ENCODE measurements at regions not wholly inside any gene's neighbourhood (a gene's known extent, or its start where the extent isn't known, plus 50 kb on each side); places are given as distances from the start of the nearest gene placed in this dataset.

- CTCF ChIA-PET, result no interaction called here
- ATAC-seq (no peak), DNase-seq (ENCODE audit: low read depth, low spot score) (no peak)
- Histone ChIP-seq H3K36me3 (ENCODE audit: control insufficient read depth in 1 of 2, insufficient read depth in 2 of 2, low read length in 2 of 2) (no peaks in the 10 kb centered on the region), H3K9me3 (ENCODE audit: control insufficient read depth in 1 of 2, insufficient read depth in 1 of 2, low read depth in 1 of 2, low read length in 2 of 2) (no peaks in the 10 kb centered on the region), H3K4me3 (replicated peaks in 1 of 2; ENCODE audit: low read depth in 1 of 2, low read length in 2 of 2) (no peak overlapping the region), H4K20me1 (ENCODE audit: insufficient read depth) (no peaks in the 10 kb centered on the region), H3K79me2 (ENCODE audit: insufficient read depth, low read length) (no peaks in the 10 kb centered on the region), H3K27me3 (ENCODE audit: insufficient read depth, low read length) (no peaks in the 10 kb centered on the region), H3K9ac (ENCODE audit: low read length) (no peak overlapping the region), H3K27ac (ENCODE audit: low read depth, low read length) (no peak overlapping the region), H2AFZ (ENCODE audit: low read depth, low read length, poor library complexity, severe bottlenecking) (no peak overlapping the region), H3K4me2 (ENCODE audit: low read length) (no peak overlapping the region), H3K4me1 (ENCODE audit: control insufficient read depth in 1 of 2, insufficient read depth in 2 of 2, low read length in 2 of 2) (no peaks in the 10 kb centered on the region), H3K9me2 (ENCODE audit: insufficient read depth) (no peaks in the 10 kb centered on the region)
- BruUV-seq (replicated peaks), result no TSS peak
- intact Hi-C loops (cut with micrococcal nuclease), result no loop called here
- TF ChIP-seq EZH2phosphoT487 (IDR thresholded peaks at IDR 0.05; ENCODE audit: borderline replicate concordance) (no peak), ZNF274 (IDR thresholded peaks at IDR 0.05; ENCODE audit: low read depth, low read length) (no peak), EZH2 (IDR thresholded peaks at IDR 0.05) (no peak), RAD21 (IDR thresholded peaks at IDR 0.05; ENCODE audit: low read depth) (no peak), CBX3 (IDR thresholded peaks at IDR 0.05; ENCODE audit: low read depth) (no peak), ZBTB33 (IDR thresholded peaks at IDR 0.05; ENCODE audit: extremely low read depth, insufficient replicate concordance, low read length) (no peak), EGR1 (IDR thresholded peaks at IDR 0.05; ENCODE audit: low read depth) (no peak), POLR2AphosphoS5 (IDR thresholded peaks at IDR 0.05; ENCODE audit: low read depth, low read length) (no peak), SIN3A (IDR thresholded peaks at IDR 0.05; ENCODE audit: low read depth) (no peak), MAX (IDR thresholded peaks at IDR 0.05) (no peak), FOSL1 (IDR thresholded peaks at IDR 0.05; ENCODE audit: low read depth) (no peak), TCF7L2 (IDR thresholded peaks at IDR 0.05; ENCODE audit: borderline replicate concordance, extremely low read depth, insufficient read depth, insufficient read length) (no peak), POLR2A (IDR thresholded peaks at IDR 0.05; ENCODE audit: borderline replicate concordance, extremely low read depth, insufficient read depth, insufficient read length) (no peak), JUND (IDR thresholded peaks at IDR 0.05) (no peak), ELF1 (IDR thresholded peaks at IDR 0.05; ENCODE audit: borderline replicate concordance, low read depth) (no peak), REST (IDR thresholded peaks at IDR 0.05; ENCODE audit: low read depth) (no peak)
- RAD21 ChIA-PET (ENCODE audit: low non-redundant PET in 1 of 2, low total read pairs in 2 of 2, uncharacterized antibody in 2 of 2, unreplicated experiment in 2 of 2), result no interaction called here
- POLR2A ChIA-PET, result no interaction called here
These were observed 1089.1 kb downstream of the TBC1D22A start for GRCh38 chr22:47851586-47851985.
